ENCODE measurements at regions not wholly inside any gene's neighbourhood (a gene's known extent, or its start where the extent isn't known, plus 50 kb on each side); places are given as distances from the start of the nearest gene placed in this dataset.

- no peak for TF ChIP-seq SRSF1 (IDR thresholded peaks at IDR 0.05; ENCODE audit: low read depth, low read length)
- no peak for TF ChIP-seq ELK1 (CRISPR knock-in tag; IDR thresholded peaks at IDR 0.05)
- no peak for TF ChIP-seq NCOA1 (IDR thresholded peaks at IDR 0.05; ENCODE audit: low read depth)
- TF ChIP-seq EZH2 (IDR thresholded peaks at IDR 0.05; ENCODE audit: borderline replicate concordance, low read depth, low read length): no peak
- no peak for TF ChIP-seq PTBP1 (IDR thresholded peaks at IDR 0.05; ENCODE audit: low read depth, low read length)
- no peak for TF ChIP-seq ELF1 (tag; IDR thresholded peaks at IDR 0.05)
- no peak for TF ChIP-seq RAD21 (CRISPR knock-in tag; conservative IDR thresholded peaks at IDR 0.05 in 1 of 2, IDR thresholded peaks at IDR 0.05 in 1 of 2)
- no peak for TF ChIP-seq MXI1 (IDR thresholded peaks at IDR 0.05; ENCODE audit: low read depth, low read length)
- TF ChIP-seq NR1H2 (CRISPR knock-in tag; IDR thresholded peaks at IDR 0.05): no peak
- no peak for TF ChIP-seq ARID4B (CRISPR knock-in tag; IDR thresholded peaks at IDR 0.05)
- no peak for TF ChIP-seq NFATC3 (IDR thresholded peaks at IDR 0.05)
These were observed 641.8 kb upstream of the ZNF385D start for GRCh38 chr3:22392859-22393258.
